ENCODE measurements at regions not wholly inside any gene's neighbourhood (a gene's known extent, or its start where the extent isn't known, plus 50 kb on each side); places are given as distances from the start of the nearest gene placed in this dataset.

- no peak for DNase-seq (ENCODE audit: low read depth in 2 of 2)
These were observed 66.4 kb upstream of the AGTR1 start for GRCh38 chr3:148631124-148631903.

GRCh38 chr3:148641722-148642121, 56.0 kb upstream of the AGTR1 start:
- no peak for DNase-seq (ENCODE audit: low read depth in 2 of 2)

DNA sequence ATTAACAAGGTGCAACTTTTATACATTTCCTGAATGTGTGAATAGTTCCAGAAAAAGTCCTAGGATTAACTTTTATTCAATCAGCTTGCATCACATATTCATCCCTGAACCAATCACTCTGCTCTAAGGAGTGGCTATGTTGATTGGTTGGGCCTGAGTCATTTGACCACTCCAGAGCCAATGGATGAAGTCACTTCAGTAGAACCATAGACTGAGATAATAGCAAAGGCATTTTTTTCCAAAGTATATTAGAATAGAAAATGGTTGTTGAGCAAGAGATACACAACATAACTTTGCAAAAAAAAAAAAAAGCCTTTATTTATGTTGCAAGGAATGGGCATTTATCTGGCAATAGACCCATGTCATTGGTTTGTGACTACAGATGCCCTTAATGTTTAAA, 55.5 kb upstream of the AGTR1 start:
- no peak for DNase-seq (ENCODE audit: low read depth in 2 of 2)

- no peak for DNase-seq (ENCODE audit: low read depth in 2 of 2)
These were observed 55.1 kb upstream of the AGTR1 start for GRCh38 chr3:148642616-148643015.

DNA sequence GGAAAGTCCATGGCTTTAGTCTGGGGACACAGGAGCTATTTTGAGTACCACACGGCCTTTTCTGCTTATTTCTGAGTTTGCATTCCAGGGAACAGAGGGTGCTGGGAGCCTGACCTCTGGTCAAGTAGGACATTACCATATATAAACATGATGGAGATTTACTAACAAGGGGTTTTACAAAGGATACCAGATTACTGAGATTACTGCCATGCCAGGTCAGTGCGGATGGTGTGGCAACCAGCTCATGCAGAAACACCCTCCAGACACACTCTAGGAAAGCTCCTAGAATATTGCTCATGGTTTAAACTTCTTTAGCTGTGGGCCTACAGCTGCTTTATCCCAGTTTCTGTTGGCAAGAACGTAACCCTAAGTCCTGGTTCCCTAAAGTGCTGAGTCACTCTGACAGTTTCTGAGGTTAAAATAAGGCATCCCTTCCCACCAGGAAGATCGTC, 54.3 kb upstream of the AGTR1 start:
- peak; percentile 34 to 42 for DNase-seq (ENCODE audit: low read depth in 2 of 2)

DNA sequence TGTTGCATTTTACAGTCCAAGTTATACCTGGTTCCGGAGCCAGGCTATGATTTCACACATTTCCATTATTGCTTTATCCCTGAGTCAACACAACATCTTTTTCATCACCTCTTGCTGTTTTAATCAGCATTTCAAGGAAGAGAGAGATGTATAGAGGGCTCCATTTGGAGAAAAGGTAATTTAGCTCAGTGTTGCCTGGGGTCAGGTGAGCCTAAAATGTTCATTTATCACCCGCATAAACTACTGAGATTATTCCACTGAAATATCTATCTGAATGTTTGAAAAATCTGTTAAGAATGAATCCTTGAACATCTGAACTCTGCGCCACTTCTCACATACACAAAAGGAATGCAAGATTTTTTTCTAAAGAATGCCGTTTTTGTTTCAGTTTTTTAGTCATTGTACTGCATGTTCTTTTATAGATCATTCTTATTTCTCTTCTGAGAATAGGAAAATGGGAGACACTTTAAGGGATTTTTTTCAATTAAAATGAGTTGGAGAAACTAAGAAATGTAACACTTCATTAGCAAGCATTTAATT, 51.5 kb upstream of the AGTR1 start:
- no peak for DNase-seq (ENCODE audit: low read depth in 2 of 2)

Measured in fibroblast of skin of left biceps (primary cell).